Psoas muscle (tissue), 7 donors: ENCODE measurements at regions not wholly inside any gene's neighbourhood (a gene's known extent, or its start where the extent isn't known, plus 50 kb on each side); places are given as distances from the start of the nearest gene placed in this dataset.

Source experiments
- ATAC-seq, 4 donors: fragments of 200-7000 bp; cut with Tn5 transposase; one replicate each; pipeline ENCODE4 v1.9.1; 2020; ENCODE audit warnings: moderate library complexity in 3 of 4, mild to moderate bottlenecking in 2 of 4
- DNase-seq, 2 donors: peaks; one replicate each; pipeline ENCODE4 v3.0.0-alpha.2; 2020
- H3K27ac ChIP-seq: fragments of 200-600 bp; one replicate; pipeline ENCODE4 v1.8.0; 2022
- H3K27me3 ChIP-seq, 3 donors: fragments of 200-600 bp in 1 of 3; one replicate each; pipeline versions ENCODE4 v1.6.1 to v1.8.0; 2013 to 2022; ENCODE audit warnings: low read length in 2 of 3, mild to moderate bottlenecking in 2 of 3, moderate library complexity in 1 of 3; ENCODE audit not compliant: insufficient read depth in 3 of 3
- H3K36me3 ChIP-seq, 2 donors: fragments of 200-600 bp in 1 of 2; one replicate each; pipeline versions ENCODE4 v1.6.1 to v1.8.0; 2013 to 2022; ENCODE audit warnings: low read depth in 1 of 2, mild to moderate bottlenecking in 1 of 2, moderate library complexity in 1 of 2; ENCODE audit not compliant: insufficient read depth in 1 of 2
- H3K4me1 ChIP-seq: fragments of 200-600 bp; one replicate; pipeline ENCODE4 v1.8.0; 2022
- H3K4me3 ChIP-seq: fragments of 200-600 bp; one replicate; pipeline ENCODE4 v1.8.0; 2022; ENCODE audit warnings: mild to moderate bottlenecking
- H3K9me3 ChIP-seq: fragments of 200-600 bp; one replicate; pipeline ENCODE4 v1.8.0; 2022
- CTCF ChIP-seq: fragments of 200-600 bp; IDR thresholded peaks from one replicate; pipeline ENCODE4 v1.8.0; 2022; ENCODE audit warnings: antibody characterized with exemption
- WGBS, 3 donors: extraction: QIAGEN DNeasy Blood & Tissue Kit; methylation state at CpG; one replicate each; pipeline versions ENCODE4 v1.1.6 to v1.1.7; 2013; 5-methylcytosine and 5-hydroxymethylcytosine counted together
- intact Hi-C, 2 donors: fragments of 100-400 bp; cut with DNase I; formaldehyde crosslinking; loops; one replicate each; pipeline versions ENCODE4 v1.11.0 to v1.14.2; 2022
- donor health status: healthy with polysubstance abuse.
- donor health status: DM: no; HTN: no; CAD: no; lungs with moderate emphysema.
- donor health status: Bipolar disorder and iron deficiency.
- donor health status: healthy.
- donor health status: DM: yes; HTN: yes; CAD: no.
- donor health status: DM: no; HTN: no; CAD: no.
- donor health status: DM: yes; HTN: yes; CAD: no.

- Histone ChIP-seq H3K27me3 (no peaks in the 10 kb centered on the region), H3K4me3 (no peak overlapping the region), H3K9me3 (peaks cover 4% of the 10 kb centered on the region), H3K27ac (no peak overlapping the region), H3K36me3 (no peaks in the 10 kb centered on the region), H3K4me1 (no peaks in the 10 kb centered on the region)
- no peak for DNase-seq
- intact Hi-C loops: no loop called here
- no peak for ATAC-seq
- no peak for TF ChIP-seq CTCF
Observed at GRCh38 chr4:155134136-155134535, 74.3 kb upstream of the NPY2R start.

GRCh38 chr4:155140889-155141288 lies 67.5 kb upstream of the NPY2R start:
- DNase-seq (no peak), ATAC-seq (no peak)
- intact Hi-C loops: no loop called here
- H3K9me3 ChIP-seq: no peaks in the 10 kb centered on the region
- H3K36me3 ChIP-seq: no peaks in the 10 kb centered on the region
- H3K27me3 ChIP-seq: no peaks in the 10 kb centered on the region
- TF ChIP-seq CTCF: no peak
- H3K4me1 ChIP-seq: no peaks in the 10 kb centered on the region
- no peak overlapping the region for H3K4me3 ChIP-seq
- WGBS, 3 donors: 72 to 73% (median 72%) methylated on average over 5 of the region's 5 CpGs
- no peak overlapping the region for H3K27ac ChIP-seq

- Histone ChIP-seq H3K4me1 (no peaks in the 10 kb centered on the region), H3K36me3 (no peaks in the 10 kb centered on the region), H3K27me3 (no peaks in the 10 kb centered on the region), H3K27ac (no peak overlapping the region), H3K9me3 (no peaks in the 10 kb centered on the region), H3K4me3 (no peak overlapping the region)
- intact Hi-C loops: no loop called here
- WGBS, 3 donors: 69 to 78% (median 72%) methylated on average over 1 of the region's 1 CpG
- no peak for DNase-seq
- no peak for ATAC-seq
- TF ChIP-seq CTCF: no peak
Observed at GRCh38 chr4:155143512-155143911, 64.9 kb upstream of the NPY2R start.
